Thyroid gland (tissue), 4 donors: ENCODE measurements at regions not wholly inside any gene's neighbourhood (a gene's known extent, or its start where the extent isn't known, plus 50 kb on each side); places are given as distances from the start of the nearest gene placed in this dataset.

Experiments
- DNase-seq, 2 donors: peaks; one replicate each; pipeline ENCODE4 v3.0.0-alpha.2; 2019
- H3K27ac ChIP-seq, 3 donors: fragments of 200-600 bp; sonication (generic); 1 replicate in 2 of 3; 2 replicates in 1 of 3; pipeline ENCODE4 v1.5.1; 2016 to 2019; ENCODE audit warnings: mild to moderate bottlenecking in 1 of 3, moderate library complexity in 1 of 3
- H3K27me3 ChIP-seq: fragments of 200-600 bp; sonication (generic); one replicate; pipeline ENCODE4 v1.5.1; 2019
- H3K36me3 ChIP-seq, 2 donors: fragments of 200-600 bp; sonication (generic); one replicate each; pipeline ENCODE4 v1.5.1; 2016 to 2019
- H3K4me1 ChIP-seq, 2 donors: fragments of 200-600 bp; sonication (generic); one replicate each; pipeline ENCODE4 v1.5.1; 2017 to 2019
- H3K4me3 ChIP-seq, 3 donors: fragments of 200-600 bp; sonication (generic); replicated peaks in 1 of 3; 1 replicate in 2 of 3; 2 replicates in 1 of 3; pipeline ENCODE4 v1.5.1; 2016; ENCODE audit warnings: mild to moderate bottlenecking in 1 of 3
- H3K9me3 ChIP-seq: fragments of 200-600 bp; sonication (generic); one replicate; pipeline ENCODE4 v1.5.1; 2017
- CTCF ChIP-seq, 6 experiments: fragments of 200-600 bp in 3 of 6; fragments of 450-650 bp in 3 of 6; sonication (generic) in 3 of 6; IDR thresholded peaks; one replicate each; pipeline ENCODE4 v1.5.1; 2016 to 2019; ENCODE audit warnings: antibody characterized with exemption in 6 of 6, mild to moderate bottlenecking in 2 of 6, inconsistent platforms in 1 of 6, moderate library complexity in 1 of 6
- POLR2A ChIP-seq, 2 donors: fragments of 450-650 bp; IDR thresholded peaks; one replicate each; pipeline ENCODE4 v1.6.1; 2017; ENCODE audit warnings: antibody characterized with exemption in 2 of 2, mild to moderate bottlenecking in 2 of 2, moderate library complexity in 1 of 2
- WGBS, 2 donors: methylation state at CpG; one replicate each; pipeline ENCODE4 v1.1.5; 2017; 5-methylcytosine and 5-hydroxymethylcytosine counted together
- intact Hi-C: fragments of 100-400 bp; cut with DNase I; formaldehyde crosslinking; loops from one replicate; pipeline ENCODE4 v1.15.1; 2023

GRCh38 chr13:50387051-50387581 is 371.9 kb downstream of the KCNRG start:
- intact Hi-C loops, result no loop called here
- 36 to 44% methylated on average over 6 of the region's 6 CpGs for WGBS, 2 donors
- peak overlapping the region; percentile 68 to 86 (median 85) for H3K27ac ChIP-seq
- no peaks in the 10 kb centered on the region for H3K36me3 ChIP-seq
- peaks cover 6 to 33% of the 10 kb centered on the region in 2 donors for H3K4me1 ChIP-seq
- no peaks in the 10 kb centered on the region for H3K9me3 ChIP-seq
- no peaks in the 10 kb centered on the region for H3K27me3 ChIP-seq
- H3K4me3 ChIP-seq, result no peak overlapping the region
- peak; percentile 77 to 81 for DNase-seq
- TF ChIP-seq POLR2A (IDR thresholded peaks at IDR 0.05) (peak in 1 of 2 donors; percentile 40), CTCF (IDR thresholded peaks at IDR 0.05) (peak in 4 of 6 experiments; percentile 12 to 34 (median 26))

- no peak for DNase-seq
- Histone ChIP-seq H3K27me3 (no peaks in the 10 kb centered on the region), H3K4me3 (no peak overlapping the region), H3K36me3 (no peaks in the 10 kb centered on the region), H3K9me3 (no peaks in the 10 kb centered on the region), H3K27ac (no peak overlapping the region), H3K4me1 (peaks cover 6 to 33% of the 10 kb centered on the region in 2 donors)
- WGBS, 2 donors, result 83 to 86% methylated on average over 3 of the region's 3 CpGs
- intact Hi-C loops, result no loop called here
- no peak for TF ChIP-seq POLR2A (IDR thresholded peaks at IDR 0.05)
- no peak for TF ChIP-seq CTCF (IDR thresholded peaks at IDR 0.05)
Measured at GRCh38 chr13:50388481-50388880, 373.2 kb downstream of the KCNRG start.

- intact Hi-C loops, result no loop called here
- no peaks in the 10 kb centered on the region for H3K36me3 ChIP-seq
- H3K4me3 ChIP-seq, result no peak overlapping the region
- peaks cover 6 to 33% of the 10 kb centered on the region in 2 donors for H3K4me1 ChIP-seq
- DNase-seq, result no peak
- no peaks in the 10 kb centered on the region for H3K9me3 ChIP-seq
- H3K27me3 ChIP-seq, result no peaks in the 10 kb centered on the region
- no peak for TF ChIP-seq CTCF (IDR thresholded peaks at IDR 0.05)
- no peak for TF ChIP-seq POLR2A (IDR thresholded peaks at IDR 0.05)
- peak overlapping the region in 1 of 3 donors; percentile 43 for H3K27ac ChIP-seq
- whole genome bisulfite sequencing, 2 donors, result 86 to 89% methylated on average over 4 of the region's 4 CpGs
Measured at GRCh38 chr13:50389726-50390125, 374.5 kb downstream of the KCNRG start.

DNA sequence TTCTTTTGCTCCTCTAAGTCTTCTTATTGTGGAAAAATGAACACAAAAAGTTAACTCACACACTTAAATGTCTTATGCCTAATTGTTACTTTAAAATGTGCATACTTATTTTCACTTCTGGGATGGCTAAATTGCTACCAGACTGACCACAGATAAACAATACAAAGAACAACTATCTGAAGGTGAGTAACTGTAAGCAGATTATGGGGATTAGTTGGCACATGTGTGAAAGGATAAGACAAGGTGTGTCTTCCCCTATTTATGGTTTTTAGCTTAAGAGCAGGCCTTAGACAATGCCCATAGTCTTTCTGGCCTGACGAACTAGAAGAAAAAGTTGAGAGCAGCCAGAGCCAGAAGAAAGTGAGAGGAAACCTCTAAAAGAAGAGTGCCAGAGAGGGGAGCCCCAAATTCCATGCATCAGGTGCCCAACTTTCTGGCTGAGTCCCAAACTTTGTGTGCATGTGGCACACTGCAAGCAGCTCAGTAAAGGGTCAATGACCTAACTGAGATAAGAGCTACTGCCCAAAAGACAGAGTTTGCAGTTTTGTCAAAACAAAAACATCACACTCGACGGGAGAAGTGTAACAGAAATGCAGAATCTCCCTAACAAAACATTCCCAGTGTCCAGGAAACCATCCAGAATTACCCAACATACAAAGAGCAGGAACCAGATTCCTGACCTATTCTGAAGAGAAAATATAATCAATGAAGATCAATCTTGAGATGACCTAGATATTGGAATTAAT is 375.4 kb downstream of the KCNRG start:
- no peaks in the 10 kb centered on the region for H3K9me3 ChIP-seq
- no peak for DNase-seq
- no peak for TF ChIP-seq CTCF (IDR thresholded peaks at IDR 0.05)
- TF ChIP-seq POLR2A (IDR thresholded peaks at IDR 0.05), result no peak
- peak overlapping the region; percentile 2 to 43 (median 31) for H3K27ac ChIP-seq
- no peak overlapping the region for H3K4me3 ChIP-seq
- H3K27me3 ChIP-seq, result no peaks in the 10 kb centered on the region
- H3K36me3 ChIP-seq, result no peaks in the 10 kb centered on the region
- intact Hi-C loops, result no loop called here
- peaks cover 6 to 35% of the 10 kb centered on the region in 2 donors for H3K4me1 ChIP-seq
- WGBS, 2 donors, result 44 to 45% methylated on average over 3 of the region's 3 CpGs

DNA sequence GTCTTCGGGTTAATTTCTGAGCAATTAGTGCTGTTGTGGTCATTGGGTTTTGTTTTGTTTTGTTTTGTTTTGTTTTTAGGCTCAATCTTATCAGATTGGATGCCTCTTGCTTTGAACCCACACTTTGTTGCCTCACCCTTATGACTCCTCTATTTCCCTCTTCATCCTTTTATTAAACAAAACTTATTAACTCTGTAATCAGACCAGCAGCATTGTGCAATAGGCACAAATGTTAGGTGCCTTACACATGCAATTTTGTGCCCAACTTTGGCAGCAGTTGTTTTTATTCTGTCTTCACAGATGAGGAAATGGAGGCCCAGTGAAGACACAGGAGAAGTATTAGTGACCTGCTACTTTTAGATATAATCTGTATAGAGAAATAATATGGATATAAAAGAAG is 377.7 kb downstream of the KCNRG start:
- H3K36me3 ChIP-seq, result no peaks in the 10 kb centered on the region
- no peak overlapping the region for H3K27ac ChIP-seq
- WGBS, 2 donors, result 92% methylated on average over 1 of the region's 1 CpG
- peaks cover 0 to 24% of the 10 kb centered on the region in 2 donors for H3K4me1 ChIP-seq
- H3K27me3 ChIP-seq, result no peaks in the 10 kb centered on the region
- H3K4me3 ChIP-seq, result no peak overlapping the region
- DNase-seq, result no peak
- no peaks in the 10 kb centered on the region for H3K9me3 ChIP-seq
- TF ChIP-seq CTCF (IDR thresholded peaks at IDR 0.05) (no peak), POLR2A (IDR thresholded peaks at IDR 0.05) (no peak)
- intact Hi-C loops, result no loop called here
